ENCODE measurements at regions not wholly inside any gene's neighbourhood (a gene's known extent, or its start where the extent isn't known, plus 50 kb on each side); places are given as distances from the start of the nearest gene placed in this dataset.

GRCh38 chr12:43289426-43289801 is 262.6 kb downstream of the ADAMTS20 start:
- intact Hi-C loops (cut with micrococcal nuclease), result no loop called here
- Histone ChIP-seq H3K36me3 (ENCODE audit: control insufficient read depth in 1 of 2, insufficient read depth in 2 of 2, low read length in 2 of 2) (no peaks in the 10 kb centered on the region), H4K20me1 (ENCODE audit: insufficient read depth) (no peaks in the 10 kb centered on the region), H3K9me3 (ENCODE audit: control insufficient read depth in 1 of 2, insufficient read depth in 1 of 2, low read depth in 1 of 2, low read length in 2 of 2) (no peaks in the 10 kb centered on the region), H3K79me2 (ENCODE audit: insufficient read depth, low read length) (no peaks in the 10 kb centered on the region), H3K9ac (ENCODE audit: low read length) (no peak overlapping the region), H2AFZ (ENCODE audit: low read depth, low read length, poor library complexity, severe bottlenecking) (no peak overlapping the region), H3K9me2 (ENCODE audit: insufficient read depth) (no peaks in the 10 kb centered on the region), H3K27ac (ENCODE audit: low read depth, low read length) (no peak overlapping the region), H3K27me3 (ENCODE audit: insufficient read depth, low read length) (no peaks in the 10 kb centered on the region), H3K4me3 (replicated peaks in 1 of 2; ENCODE audit: low read depth in 1 of 2, low read length in 2 of 2) (no peak overlapping the region), H3K4me1 (ENCODE audit: control insufficient read depth in 1 of 2, insufficient read depth in 2 of 2, low read length in 2 of 2) (no peaks in the 10 kb centered on the region), H3K4me2 (ENCODE audit: low read length) (no peak overlapping the region)
- RAD21 ChIA-PET (ENCODE audit: low non-redundant PET in 1 of 2, low total read pairs in 2 of 2, uncharacterized antibody in 2 of 2, unreplicated experiment in 2 of 2), result no interaction called here
- ATAC-seq (no peak), DNase-seq (ENCODE audit: low read depth, low spot score) (no peak)
- POLR2A ChIA-PET, result no interaction called here
- CTCF ChIA-PET, result no interaction called here
- TF ChIP-seq MAX (IDR thresholded peaks at IDR 0.05) (no peak), EZH2phosphoT487 (IDR thresholded peaks at IDR 0.05; ENCODE audit: borderline replicate concordance) (no peak), CBX3 (IDR thresholded peaks at IDR 0.05; ENCODE audit: low read depth) (no peak), RAD21 (IDR thresholded peaks at IDR 0.05; ENCODE audit: low read depth) (no peak), JUND (IDR thresholded peaks at IDR 0.05) (no peak), ELF1 (IDR thresholded peaks at IDR 0.05; ENCODE audit: borderline replicate concordance, low read depth) (no peak), CEBPB (IDR thresholded peaks at IDR 0.05; ENCODE audit: low read depth) (no peak), EZH2 (IDR thresholded peaks at IDR 0.05) (no peak), POLR2AphosphoS5 (IDR thresholded peaks at IDR 0.05; ENCODE audit: low read depth, low read length) (no peak), FOSL1 (IDR thresholded peaks at IDR 0.05; ENCODE audit: low read depth) (no peak), SIN3A (IDR thresholded peaks at IDR 0.05; ENCODE audit: low read depth) (no peak), CTCF (IDR thresholded peaks at IDR 0.05 in 2 of 3, conservative IDR thresholded peaks at IDR 0.05 in 1 of 3; ENCODE audit: borderline replicate concordance in 1 of 3, insufficient read depth in 1 of 3, low read depth in 2 of 3, low read length in 2 of 3) (no peak), ATF3 (IDR thresholded peaks at IDR 0.05) (no peak), SRF (IDR thresholded peaks at IDR 0.05; ENCODE audit: low read depth) (no peak), SP1 (IDR thresholded peaks at IDR 0.05; ENCODE audit: low read depth) (no peak)
- no TSS peak for BruUV-seq (replicated peaks)
